MM.1S (cell line): ENCODE measurements at regions not wholly inside any gene's neighbourhood (a gene's known extent, or its start where the extent isn't known, plus 50 kb on each side); places are given as distances from the start of the nearest gene placed in this dataset.

Source experiments
- DNase-seq: peaks from one replicate; pipeline ENCODE4 v3.0.0-alpha.2; 2015
- H2AFZ ChIP-seq: fragments of 300-600 bp; sonication (generic); 2 replicates; pipeline ENCODE4 v1.6.0; 2016; ENCODE audit warnings: antibody characterized with exemption, low read length
- H3F3A ChIP-seq: fragments of 300-600 bp; sonication (generic); 2 replicates; pipeline ENCODE4 v1.6.1; 2016; ENCODE audit warnings: mild to moderate bottlenecking, antibody characterized with exemption, low read length, moderate library complexity, mixed read lengths; ENCODE audit not compliant: insufficient read depth
- H3K27ac ChIP-seq: fragments of 300-600 bp; sonication (generic); 2 replicates; pipeline ENCODE4 v1.5.1; 2016; ENCODE audit warnings: mild to moderate bottlenecking, low read length
- H3K27me3 ChIP-seq: fragments of 300-600 bp; sonication (generic); replicated peaks from 2 replicates; pipeline ENCODE4 v1.6.0; 2016; ENCODE audit warnings: low read length; ENCODE audit not compliant: insufficient read depth
- H3K36me3 ChIP-seq: fragments of 300-600 bp; sonication (generic); replicated peaks from 2 replicates; pipeline ENCODE4 v1.6.1; 2016; ENCODE audit warnings: mild to moderate bottlenecking, low read length, mixed read lengths; ENCODE audit not compliant: insufficient read depth
- H3K4me1 ChIP-seq: fragments of 300-600 bp; sonication (generic); 2 replicates; pipeline ENCODE4 v1.6.1; 2016; ENCODE audit warnings: low read length, mixed read lengths
- H3K4me2 ChIP-seq: fragments of 300-600 bp; sonication (generic); 2 replicates; pipeline ENCODE4 v1.6.0; 2016; ENCODE audit warnings: low read depth, low read length
- H3K4me3 ChIP-seq: fragments of 300-600 bp; sonication (generic); 2 replicates; pipeline ENCODE4 v1.5.1; 2016; ENCODE audit warnings: low read length, mixed read lengths
- H3K79me2 ChIP-seq: fragments of 300-600 bp; sonication (generic); 2 replicates; pipeline ENCODE4 v1.6.1; 2016; ENCODE audit warnings: mixed run types, low read length, mixed read lengths
- H3K9ac ChIP-seq: fragments of 300-600 bp; sonication (generic); 2 replicates; pipeline ENCODE4 v1.6.1; 2016; ENCODE audit warnings: low read length, mixed read lengths
- H3K9me2 ChIP-seq: fragments of 300-600 bp; sonication (generic); replicated peaks from 2 replicates; pipeline ENCODE4 v1.6.1; 2016; ENCODE audit warnings: mild to moderate bottlenecking, low read length, mixed read lengths; ENCODE audit not compliant: insufficient read depth
- H3K9me3 ChIP-seq: fragments of 300-600 bp; sonication (generic); replicated peaks from 2 replicates; pipeline ENCODE4 v1.6.1; 2016; ENCODE audit warnings: mild to moderate bottlenecking, low read length, mixed read lengths; ENCODE audit not compliant: insufficient read depth
- H4K20me1 ChIP-seq: fragments of 300-600 bp; sonication (generic); 2 replicates; pipeline ENCODE4 v1.6.1; 2016; ENCODE audit warnings: mild to moderate bottlenecking, low read length, moderate library complexity, mixed read lengths; ENCODE audit not compliant: insufficient read depth
- CTCF ChIP-seq: fragments of 300-600 bp; sonication (generic); IDR thresholded peaks from 2 replicates; pipeline ENCODE4 v1.5.1; 2016; ENCODE audit warnings: antibody characterized with exemption, low read length, mixed read lengths
- EZH2 ChIP-seq: fragments of 300-600 bp; sonication (generic); optimal IDR thresholded peaks from 2 replicates; pipeline ENCODE3; 2017; ENCODE audit warnings: low read depth, mild to moderate bottlenecking, antibody characterized with exemption, low read length, mixed read lengths
- EZH2phosphoT487 ChIP-seq: fragments of 300-600 bp; sonication (generic); IDR thresholded peaks from 2 replicates; pipeline ENCODE4 v1.6.1; 2018; ENCODE audit warnings: antibody characterized with exemption, low read length

GRCh38 chr4:91894006-91894405 lies 409.8 kb upstream of the GRID2 start:
- Histone ChIP-seq H2AFZ (no peak overlapping the region), H4K20me1 (no peaks in the 10 kb centered on the region), H3K27me3 (no peaks in the 10 kb centered on the region), H3K9me3 (no peaks in the 10 kb centered on the region), H3K4me1 (no peaks in the 10 kb centered on the region), H3K36me3 (no peaks in the 10 kb centered on the region), H3K27ac (no peak overlapping the region), H3F3A (no peaks in the 10 kb centered on the region), H3K4me2 (no peak overlapping the region), H3K9me2 (no peaks in the 10 kb centered on the region; the same call in 1 of the 2 replicates), H3K9ac (no peak overlapping the region), H3K4me3 (no peak overlapping the region), H3K79me2 (no peaks in the 10 kb centered on the region)
- TF ChIP-seq EZH2 (no peak), EZH2phosphoT487 (no peak), CTCF (no peak)
- DNase-seq = no peak

DNA sequence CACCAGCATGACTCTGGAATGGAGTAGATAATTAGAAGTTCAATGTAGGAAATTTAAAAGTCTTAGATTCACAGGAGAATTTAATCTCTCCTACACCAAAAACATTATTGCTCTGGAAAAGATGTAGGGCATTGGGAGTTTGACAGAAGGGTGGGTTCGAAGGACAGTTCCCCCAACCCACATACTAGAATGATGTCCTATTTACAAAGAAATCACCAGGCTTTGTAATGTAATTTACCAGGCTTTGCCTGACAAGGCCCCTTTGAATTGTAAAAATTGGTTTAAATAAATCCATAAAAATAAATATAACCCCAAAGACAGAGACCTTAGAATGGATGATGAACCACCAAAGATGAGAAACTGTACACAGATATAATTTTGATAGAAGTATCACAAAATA lies 399.2 kb upstream of the GRID2 start:
- no peaks in the 10 kb centered on the region for H3K36me3 ChIP-seq
- H3K27me3 ChIP-seq = no peaks in the 10 kb centered on the region
- no peak for DNase-seq
- no peaks in the 10 kb centered on the region for H4K20me1 ChIP-seq
- no peak overlapping the region for H3K9ac ChIP-seq
- no peak overlapping the region for H3K27ac ChIP-seq
- no peaks in the 10 kb centered on the region for H3F3A ChIP-seq
- H3K9me2 ChIP-seq = no peaks in the 10 kb centered on the region
- H3K4me2 ChIP-seq = no peak overlapping the region
- no peak for TF ChIP-seq EZH2
- TF ChIP-seq CTCF = no peak
- TF ChIP-seq EZH2phosphoT487 = no peak
- no peaks in the 10 kb centered on the region for H3K9me3 ChIP-seq
- no peak overlapping the region for H2AFZ ChIP-seq
- no peaks in the 10 kb centered on the region for H3K4me1 ChIP-seq
- H3K4me3 ChIP-seq = no peak overlapping the region
- no peaks in the 10 kb centered on the region for H3K79me2 ChIP-seq

- Histone ChIP-seq H3K9me3 (no peaks in the 10 kb centered on the region), H3K9ac (no peak overlapping the region), H4K20me1 (no peaks in the 10 kb centered on the region), H3F3A (no peaks in the 10 kb centered on the region), H3K4me1 (no peaks in the 10 kb centered on the region), H2AFZ (no peak overlapping the region), H3K79me2 (no peaks in the 10 kb centered on the region), H3K36me3 (no peaks in the 10 kb centered on the region), H3K27ac (no peak overlapping the region), H3K4me3 (no peak overlapping the region), H3K4me2 (no peak overlapping the region), H3K27me3 (no peaks in the 10 kb centered on the region), H3K9me2 (no peaks in the 10 kb centered on the region)
- TF ChIP-seq EZH2 (no peak), CTCF (no peak), EZH2phosphoT487 (no peak)
- no peak for DNase-seq
Observed at GRCh38 chr4:91909963-91910362, 393.8 kb upstream of the GRID2 start.
